NCI-H1694 (cell line): ENCODE measurements at regions not wholly inside any gene's neighbourhood (a gene's known extent, or its start where the extent isn't known, plus 50 kb on each side); places are given as distances from the start of the nearest gene placed in this dataset.

Experiments
- DNase-seq: peaks from one replicate; lab custom pipeline; 2025; lab: John Stamatoyannopoulos, UW

- no peak for DNase-seq
Measured at GRCh38 chr12:93103154-93103553, 174.1 kb upstream of the EEA1 start.

- no peak for DNase-seq
Measured at GRCh38 chr12:93104535-93104934, 175.4 kb upstream of the EEA1 start.

- DNase-seq = no peak
Measured at GRCh38 chr12:93106910-93107309, 177.8 kb upstream of the EEA1 start.

- DNase-seq = no peak
Measured at GRCh38 chr12:93107514-93108312, 178.6 kb upstream of the EEA1 start.

GRCh38 chr12:93108985-93109384 is 179.9 kb upstream of the EEA1 start:
- no peak for DNase-seq

GRCh38 chr12:93109551-93110203 is 180.6 kb upstream of the EEA1 start:
- peak; percentile 39 for DNase-seq

- no peak for DNase-seq
Measured at GRCh38 chr12:93111773-93112172, 182.7 kb upstream of the EEA1 start.

GRCh38 chr12:93113317-93114006 is 184.4 kb upstream of the EEA1 start:
- DNase-seq = no peak

- no peak for DNase-seq
Measured at GRCh38 chr12:93115198-93115601, 186.1 kb upstream of the EEA1 start.

GRCh38 chr12:93115646-93116045 is 186.6 kb upstream of the EEA1 start:
- DNase-seq = peak; percentile 19

GRCh38 chr12:93116632-93117031 is 187.5 kb upstream of the EEA1 start:
- no peak for DNase-seq

- DNase-seq = no peak
Measured at GRCh38 chr12:93121729-93122488, 192.8 kb upstream of the EEA1 start.

- DNase-seq = no peak
Measured at GRCh38 chr12:93122569-93123091, 193.5 kb upstream of the EEA1 start.

- no peak for DNase-seq
Measured at GRCh38 chr12:93125126-93125525, 196.0 kb upstream of the EEA1 start.

- no peak for DNase-seq
Measured at GRCh38 chr12:93126069-93126474, 197.0 kb upstream of the EEA1 start.

- no peak for DNase-seq
Measured at GRCh38 chr12:93127107-93127560, 198.0 kb upstream of the EEA1 start.

GRCh38 chr12:93127582-93128331 is 198.7 kb upstream of the EEA1 start:
- no peak for DNase-seq

- DNase-seq = no peak
Measured at GRCh38 chr12:93128332-93128707, 199.2 kb upstream of the EEA1 start.

- DNase-seq = no peak
Measured at GRCh38 chr12:93130366-93131054, 201.4 kb upstream of the EEA1 start.

GRCh38 chr12:93133361-93133760 is 204.3 kb upstream of the EEA1 start:
- DNase-seq = no peak
